GM12878 (cell line): ENCODE measurements at regions not wholly inside any gene's neighbourhood (a gene's known extent, or its start where the extent isn't known, plus 50 kb on each side); places are given as distances from the start of the nearest gene placed in this dataset.

ENCODE experiments used
- ATAC-seq: fragments of 200-7000 bp; cut with Tn5 transposase; 3 replicates; pipeline ENCODE4 v1.9.1; 2020; ENCODE audit warnings: mild to moderate bottlenecking, moderate library complexity
- BruUV-seq: library from RNA; stranded (reverse); fragments of 400-500 nt; replicated peaks from 2 replicates; lab custom pipeline; 2021; lab: Mats Ljungman, UMichigan
- CTCF ChIA-PET: fragments of 300-600 bp; sonication (Branson Sonifier 250); formaldehyde crosslinking; extraction: SDS; loops from one replicate; lab custom pipeline; 2021; ENCODE audit warnings: inconsistent platforms; lab: Yijun Ruan, JAX
- POLR2A ChIA-PET: fragments of 350-600 bp; formaldehyde crosslinking; extraction: SDS; loops from one replicate; lab custom pipeline; 2021; ENCODE audit warnings: inconsistent platforms; lab: Charles Lee
- RAD21 ChIA-PET: fragments of 300-600 bp; sonication (Branson Sonifier 250); formaldehyde crosslinking; loops from one replicate; lab custom pipeline; 2023; ENCODE audit warnings: antibody characterized with exemption; ENCODE audit not compliant: unreplicated experiment; lab: Charles Lee
- SMC1A ChIA-PET: fragments of 300-600 bp; sonication (Branson Sonifier 250); formaldehyde crosslinking; loops from one replicate; lab custom pipeline; 2023; ENCODE audit not compliant: unreplicated experiment, uncharacterized antibody; lab: Charles Lee
- DNase-seq: peaks from one replicate; pipeline ENCODE4 v3.0.0-alpha.2; 2011; ENCODE audit warnings: low read depth, low spot score
- FAIRE-seq: peaks from 3 replicates; lab custom pipeline; 2011; peaks lifted over from hg19 to GRCh38; lab: Jason Lieb, UNC
- H2AFZ ChIP-seq: 2 replicates; pipeline ENCODE4 v1.6.0; 2011; ENCODE audit warnings: low read depth, low read length, control low read depth; ENCODE audit not compliant: control insufficient read depth
- H3K27ac ChIP-seq: 2 replicates; pipeline ENCODE4 v1.5.1; 2011; ENCODE audit warnings: control low read depth; ENCODE audit not compliant: control insufficient read depth, insufficient read depth
- H3K27me3 ChIP-seq, 2 experiments: replicated peaks in 1 of 2; 2 replicates each; pipeline versions ENCODE4 v1.6.0 to v1.6.1; 2011; ENCODE audit warnings: low read length in 1 of 2; ENCODE audit not compliant: control insufficient read depth in 2 of 2, insufficient read depth in 2 of 2
- H3K36me3 ChIP-seq, 2 experiments: 2 replicates each; pipeline ENCODE4 v1.5.1; 2011; ENCODE audit warnings: low read length in 1 of 2; ENCODE audit not compliant: control insufficient read depth in 2 of 2, insufficient read depth in 2 of 2
- H3K4me1 ChIP-seq: 2 replicates; pipeline ENCODE4 v1.6.1; 2011; ENCODE audit warnings: mild to moderate bottlenecking, low read length, moderate library complexity, mixed read lengths; ENCODE audit not compliant: control insufficient read depth, insufficient read depth
- H3K4me2 ChIP-seq: 2 replicates; pipeline ENCODE4 v1.6.0; 2011; ENCODE audit warnings: control low read depth; ENCODE audit not compliant: control insufficient read depth, insufficient read depth
- H3K4me3 ChIP-seq: fragments of 200-600 bp; sonication (generic); 2 replicates; pipeline ENCODE4 v1.5.1; 2016
- H3K79me2 ChIP-seq: 2 replicates; pipeline ENCODE4 v1.6.0; 2011; ENCODE audit warnings: low read length; ENCODE audit not compliant: control insufficient read depth, insufficient read depth
- H3K9ac ChIP-seq: 2 replicates; pipeline ENCODE4 v1.8.0; 2011; ENCODE audit warnings: low read length, control low read depth, mixed read lengths; ENCODE audit not compliant: control insufficient read depth, insufficient read depth
- H3K9me3 ChIP-seq: replicated peaks from 3 replicates; pipeline ENCODE4 v1.5.1; 2011; ENCODE audit warnings: mild to moderate bottlenecking, low read length; ENCODE audit not compliant: control insufficient read depth, insufficient read depth
- H4K20me1 ChIP-seq: 2 replicates; pipeline ENCODE4 v1.6.0; 2011; ENCODE audit not compliant: control insufficient read depth, insufficient read depth
- BMI1 ChIP-seq: fragments of 450-650 bp; IDR thresholded peaks from 2 replicates; pipeline ENCODE4 v1.6.1; 2016; ENCODE audit warnings: mild to moderate bottlenecking, moderate library complexity, borderline replicate concordance
- ESRRA ChIP-seq: IDR thresholded peaks from 2 replicates; pipeline ENCODE4 v1.6.1; 2012; ENCODE audit warnings: mild to moderate bottlenecking, low read length, improper control_type of control experiment
- NR2C1 ChIP-seq: fragments of 450-650 bp; IDR thresholded peaks from 2 replicates; pipeline ENCODE4 v1.6.1; 2017; ENCODE audit warnings: antibody characterized with exemption, mild to moderate bottlenecking, moderate library complexity
- PAX5 ChIP-seq: IDR thresholded peaks from 2 replicates; pipeline ENCODE4 v1.6.1; 2011; ENCODE audit warnings: low read depth, low read length, borderline replicate concordance
- PAX8 ChIP-seq: fragments of 450-650 bp; IDR thresholded peaks from 2 replicates; pipeline ENCODE4 v1.6.1; 2017; ENCODE audit warnings: mild to moderate bottlenecking, moderate library complexity
- POLR2AphosphoS2 ChIP-seq: IDR thresholded peaks from 2 replicates; pipeline ENCODE4 v1.6.1; 2011; ENCODE audit warnings: low read depth, mild to moderate bottlenecking, low read length, improper control_type of control experiment, moderate library complexity
- RCOR1 ChIP-seq: conservative IDR thresholded peaks from 2 replicates; pipeline ENCODE4 v1.6.1; 2012; ENCODE audit warnings: low read depth, low read length, improper control_type of control experiment
- RUNX3 ChIP-seq: IDR thresholded peaks from 2 replicates; pipeline ENCODE4 v1.6.1; 2012; ENCODE audit warnings: low read length, inconsistent platforms
- SIN3A ChIP-seq: IDR thresholded peaks from 2 replicates; pipeline ENCODE4 v1.6.1; 2012; ENCODE audit warnings: low read depth, low read length, improper control_type of control experiment
- ZNF274 ChIP-seq: IDR thresholded peaks from one replicate; pipeline ENCODE4 v1.8.0; 2011; ENCODE audit not compliant: insufficient read length, insufficient read depth
- WGBS: methylation state at CpG from one replicate; pipeline ENCODE4 v1.1.6; 2016; ENCODE audit warnings: low lambda C conversion rate; ENCODE audit not compliant: insufficient replicate concordance, insufficient coverage; ENCODE audit errors: missing lambda C conversion rate; 5-methylcytosine and 5-hydroxymethylcytosine counted together
- in situ Hi-C: fragments of 300-500 bp; cut with MboI; formaldehyde crosslinking; loops from 9 replicates; pipeline ENCODE4 v1.14.3; 2018; ENCODE audit warnings: mixed read lengths
- intact Hi-C: fragments of 100-400 bp; cut with micrococcal nuclease; formaldehyde crosslinking; loops from one replicate; pipeline ENCODE4 v1.14.2; 2022; ENCODE audit not compliant: unreplicated experiment
- TF ChIP-seq, protein P1 (sequence below): IDR thresholded peaks from 2 replicates; pipeline ENCODE4 v1.6.1; 2011; ENCODE audit warnings: low read depth, mild to moderate bottlenecking, low read length, moderate library complexity, borderline replicate concordance; ENCODE audit errors: extremely low read depth
- TF ChIP-seq, protein P2 (sequence below): fragments of 450-650 bp; IDR thresholded peaks from 2 replicates; pipeline ENCODE4 v1.6.1; 2017; ENCODE audit warnings: antibody characterized with exemption, mild to moderate bottlenecking, moderate library complexity
- TF ChIP-seq, protein P3 (sequence below): IDR thresholded peaks from 2 replicates; pipeline ENCODE4 v1.6.1; 2012; ENCODE audit warnings: low read depth, low read length, improper control_type of control experiment

DNA sequence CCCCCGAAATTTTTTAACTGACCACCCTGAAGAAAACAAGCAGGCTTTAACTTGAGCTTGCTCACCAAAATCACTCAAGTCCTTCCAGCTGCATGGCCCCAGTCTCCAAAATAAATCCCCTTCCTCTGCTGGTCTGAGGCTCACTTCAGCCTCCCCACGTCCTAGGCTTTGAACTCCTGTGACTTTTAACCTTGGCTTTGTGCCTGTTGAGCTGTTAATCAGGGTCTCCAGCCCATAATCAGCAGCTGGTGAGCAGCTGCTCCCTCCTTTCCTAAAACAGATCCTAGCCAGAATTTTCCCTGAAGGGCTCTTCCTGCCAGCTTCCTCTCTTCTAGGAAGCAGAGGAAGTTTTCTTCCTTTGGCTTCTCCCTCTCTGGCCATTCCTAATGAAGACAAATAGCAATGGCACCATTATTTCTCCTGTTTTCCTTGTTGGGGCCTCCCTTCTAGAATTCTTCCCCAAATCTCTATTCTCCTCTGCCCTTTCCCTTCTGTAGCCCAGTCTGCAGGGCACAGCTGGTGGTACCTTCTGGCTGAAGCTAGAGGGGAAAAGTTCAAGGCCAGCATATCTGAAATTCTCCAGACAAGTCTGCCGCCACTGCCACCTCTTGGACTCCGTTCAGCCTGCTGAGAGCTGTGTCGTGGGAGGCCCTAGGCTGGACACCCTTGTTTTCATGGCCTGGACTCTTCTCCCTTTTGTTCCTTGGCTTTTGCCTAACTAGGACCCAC lies 152.1 kb downstream of the NOC3L start:
- H3K4me2 ChIP-seq, result no peak overlapping the region
- DNase-seq (no peak), ATAC-seq (no peak)
- no peak overlapping the region for H3K4me3 ChIP-seq
- no peaks in the 10 kb centered on the region for H3K4me1 ChIP-seq
- H3K36me3 ChIP-seq, result no peaks in the 10 kb centered on the region
- H3K9ac ChIP-seq, result no peak overlapping the region
- no TSS peak for BruUV-seq
- H2AFZ ChIP-seq, result no peak overlapping the region
- TF ChIP-seq RCOR1 (no peak), POLR2AphosphoS2 (no peak), BMI1 (no peak), RUNX3 (no peak), ESRRA (no peak), PAX5 (no peak), ZNF274 (no peak), SIN3A (no peak), NR2C1 (no peak), PAX8 (no peak)
- TF ChIP-seq, protein P1, sequence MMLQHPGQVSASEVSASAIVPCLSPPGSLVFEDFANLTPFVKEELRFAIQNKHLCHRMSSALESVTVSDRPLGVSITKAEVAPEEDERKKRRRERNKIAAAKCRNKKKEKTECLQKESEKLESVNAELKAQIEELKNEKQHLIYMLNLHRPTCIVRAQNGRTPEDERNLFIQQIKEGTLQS, result no peak
- TF ChIP-seq, protein P2, sequence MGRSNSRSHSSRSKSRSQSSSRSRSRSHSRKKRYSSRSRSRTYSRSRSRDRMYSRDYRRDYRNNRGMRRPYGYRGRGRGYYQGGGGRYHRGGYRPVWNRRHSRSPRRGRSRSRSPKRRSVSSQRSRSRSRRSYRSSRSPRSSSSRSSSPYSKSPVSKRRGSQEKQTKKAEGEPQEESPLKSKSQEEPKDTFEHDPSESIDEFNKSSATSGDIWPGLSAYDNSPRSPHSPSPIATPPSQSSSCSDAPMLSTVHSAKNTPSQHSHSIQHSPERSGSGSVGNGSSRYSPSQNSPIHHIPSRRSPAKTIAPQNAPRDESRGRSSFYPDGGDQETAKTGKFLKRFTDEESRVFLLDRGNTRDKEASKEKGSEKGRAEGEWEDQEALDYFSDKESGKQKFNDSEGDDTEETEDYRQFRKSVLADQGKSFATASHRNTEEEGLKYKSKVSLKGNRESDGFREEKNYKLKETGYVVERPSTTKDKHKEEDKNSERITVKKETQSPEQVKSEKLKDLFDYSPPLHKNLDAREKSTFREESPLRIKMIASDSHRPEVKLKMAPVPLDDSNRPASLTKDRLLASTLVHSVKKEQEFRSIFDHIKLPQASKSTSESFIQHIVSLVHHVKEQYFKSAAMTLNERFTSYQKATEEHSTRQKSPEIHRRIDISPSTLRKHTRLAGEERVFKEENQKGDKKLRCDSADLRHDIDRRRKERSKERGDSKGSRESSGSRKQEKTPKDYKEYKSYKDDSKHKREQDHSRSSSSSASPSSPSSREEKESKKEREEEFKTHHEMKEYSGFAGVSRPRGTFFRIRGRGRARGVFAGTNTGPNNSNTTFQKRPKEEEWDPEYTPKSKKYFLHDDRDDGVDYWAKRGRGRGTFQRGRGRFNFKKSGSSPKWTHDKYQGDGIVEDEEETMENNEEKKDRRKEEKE, result no peak
- TF ChIP-seq, protein P3, sequence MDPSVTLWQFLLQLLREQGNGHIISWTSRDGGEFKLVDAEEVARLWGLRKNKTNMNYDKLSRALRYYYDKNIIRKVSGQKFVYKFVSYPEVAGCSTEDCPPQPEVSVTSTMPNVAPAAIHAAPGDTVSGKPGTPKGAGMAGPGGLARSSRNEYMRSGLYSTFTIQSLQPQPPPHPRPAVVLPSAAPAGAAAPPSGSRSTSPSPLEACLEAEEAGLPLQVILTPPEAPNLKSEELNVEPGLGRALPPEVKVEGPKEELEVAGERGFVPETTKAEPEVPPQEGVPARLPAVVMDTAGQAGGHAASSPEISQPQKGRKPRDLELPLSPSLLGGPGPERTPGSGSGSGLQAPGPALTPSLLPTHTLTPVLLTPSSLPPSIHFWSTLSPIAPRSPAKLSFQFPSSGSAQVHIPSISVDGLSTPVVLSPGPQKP, result no peak
- TF ChIP-seq, all 136 proteins: peak for 0
- Histone ChIP-seq H3K27ac (no peak overlapping the region), H3K9me3 (no peaks in the 10 kb centered on the region; the same call in 2 of the 3 replicates), H4K20me1 (no peaks in the 10 kb centered on the region), H3K27me3 (no peaks in the 10 kb centered on the region), H3K79me2 (no peaks in the 10 kb centered on the region)
- WGBS, result 10% methylated on average over 5 of the region's 5 CpGs
- intact Hi-C loops (no loop called here), in situ Hi-C loops (no loop called here)
- FAIRE-seq, result no peak
- CTCF ChIA-PET, result no interaction called here
- RAD21 ChIA-PET, result no interaction called here
- SMC1A ChIA-PET, result no interaction called here
- POLR2A ChIA-PET, result no interaction called here
